Keratinocyte (primary cell): ENCODE measurements at regions not wholly inside any gene's neighbourhood (a gene's known extent, or its start where the extent isn't known, plus 50 kb on each side); places are given as distances from the start of the nearest gene placed in this dataset.

ENCODE experiments used
- EZH2 ChIP-seq: IDR thresholded peaks from one replicate; pipeline ENCODE4 v1.6.1; 2012; ENCODE audit warnings: inconsistent platforms, mild to moderate bottlenecking, low read length, moderate library complexity
- TF ChIP-seq, protein P1 (sequence below), 3 experiments: IDR thresholded peaks in 1 of 3; conservative IDR thresholded peaks in 1 of 3; optimal IDR thresholded peaks in 1 of 3; 2 replicates in 2 of 3; 3 replicates in 1 of 3; pipeline versions ENCODE3 to v1.5.1; 2011; ENCODE audit warnings: low read length in 3 of 3, mild to moderate bottlenecking in 3 of 3, moderate library complexity in 2 of 3, control low read depth in 1 of 3, inconsistent platforms in 1 of 3; ENCODE audit not compliant: insufficient read depth in 2 of 3; ENCODE audit errors: extremely low read depth in 1 of 3

DNA sequence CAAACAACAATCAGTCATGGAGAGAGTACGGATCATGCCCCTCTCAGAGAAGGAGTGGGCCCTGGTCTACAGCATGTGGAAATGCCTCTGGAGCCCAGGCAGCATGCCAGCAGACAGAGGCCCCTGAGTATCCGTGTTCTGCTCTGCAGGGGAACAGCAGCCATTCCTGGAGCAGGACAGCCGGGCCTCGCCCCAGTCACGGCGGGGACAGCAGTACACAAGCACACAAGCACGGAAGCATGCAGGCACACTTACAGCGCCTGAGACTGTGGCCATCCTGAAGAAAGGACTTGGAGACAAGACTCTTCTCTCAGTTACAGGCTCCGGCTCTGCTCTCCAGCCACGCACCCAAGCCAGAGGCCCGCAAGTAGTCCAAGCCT is 102.6 kb upstream of the ALDH1B1 start:
- TF ChIP-seq, protein P1, sequence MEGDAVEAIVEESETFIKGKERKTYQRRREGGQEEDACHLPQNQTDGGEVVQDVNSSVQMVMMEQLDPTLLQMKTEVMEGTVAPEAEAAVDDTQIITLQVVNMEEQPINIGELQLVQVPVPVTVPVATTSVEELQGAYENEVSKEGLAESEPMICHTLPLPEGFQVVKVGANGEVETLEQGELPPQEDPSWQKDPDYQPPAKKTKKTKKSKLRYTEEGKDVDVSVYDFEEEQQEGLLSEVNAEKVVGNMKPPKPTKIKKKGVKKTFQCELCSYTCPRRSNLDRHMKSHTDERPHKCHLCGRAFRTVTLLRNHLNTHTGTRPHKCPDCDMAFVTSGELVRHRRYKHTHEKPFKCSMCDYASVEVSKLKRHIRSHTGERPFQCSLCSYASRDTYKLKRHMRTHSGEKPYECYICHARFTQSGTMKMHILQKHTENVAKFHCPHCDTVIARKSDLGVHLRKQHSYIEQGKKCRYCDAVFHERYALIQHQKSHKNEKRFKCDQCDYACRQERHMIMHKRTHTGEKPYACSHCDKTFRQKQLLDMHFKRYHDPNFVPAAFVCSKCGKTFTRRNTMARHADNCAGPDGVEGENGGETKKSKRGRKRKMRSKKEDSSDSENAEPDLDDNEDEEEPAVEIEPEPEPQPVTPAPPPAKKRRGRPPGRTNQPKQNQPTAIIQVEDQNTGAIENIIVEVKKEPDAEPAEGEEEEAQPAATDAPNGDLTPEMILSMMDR (optimal IDR thresholded peaks at IDR 0.05 in 1 of 3, IDR thresholded peaks at IDR 0.05 in 1 of 3, conservative IDR thresholded peaks at IDR 0.05 in 1 of 3; ENCODE audit: extremely low read depth in 1 of 3, insufficient read depth in 2 of 3, low read length in 3 of 3) = no peak
- no peak for TF ChIP-seq EZH2
